GM10266 (cell line): ENCODE measurements at regions not wholly inside any gene's neighbourhood (a gene's known extent, or its start where the extent isn't known, plus 50 kb on each side); places are given as distances from the start of the nearest gene placed in this dataset.
A peak's percentile ranks its signal among the peaks of the same experiment; 100 is the strongest.
"Not testable (repeated sequence)": the region's sequence is repeated elsewhere in the genome, so short reads cannot be mapped to it uniquely, and the experiment has no call there.

Experiments used
- DNase-seq: peaks from one replicate; pipeline ENCODE4 v3.0.0; 2012; ENCODE audit errors: extremely low spot score
- CTCF ChIP-seq: IDR thresholded peaks from 2 replicates; pipeline ENCODE4 v1.5.1; 2012; ENCODE audit warnings: mild to moderate bottlenecking, low read depth; ENCODE audit not compliant: control insufficient read depth, insufficient read depth; ENCODE audit errors: missing control alignments

DNA sequence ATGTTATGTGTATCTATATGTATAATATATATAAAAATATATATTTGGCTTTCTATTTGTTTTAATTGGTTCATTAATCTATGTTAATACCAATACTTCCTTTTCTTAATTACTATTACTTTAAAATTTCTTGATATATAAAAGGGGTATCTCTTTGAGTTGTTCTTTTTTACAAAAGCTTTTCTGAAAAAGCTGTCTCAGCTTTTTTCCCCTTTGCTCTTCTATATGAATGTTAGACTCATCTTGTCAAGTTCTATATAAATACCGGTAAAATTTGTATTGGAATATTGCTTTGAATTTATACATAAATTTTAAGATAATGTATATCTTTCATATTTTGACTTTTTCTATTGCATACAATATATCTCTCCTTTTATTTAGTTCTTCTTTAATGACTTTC is 139.8 kb upstream of the FOXG1 start:
- DNase-seq, result no peak
- TF ChIP-seq CTCF, result no peak

GRCh38 chr14:28629328-28630004 is 137.1 kb upstream of the FOXG1 start:
- no peak for TF ChIP-seq CTCF
- no peak for DNase-seq

- no peak for TF ChIP-seq CTCF
- no peak for DNase-seq
Observed at GRCh38 chr14:28630100-28630499, 136.5 kb upstream of the FOXG1 start.

DNA sequence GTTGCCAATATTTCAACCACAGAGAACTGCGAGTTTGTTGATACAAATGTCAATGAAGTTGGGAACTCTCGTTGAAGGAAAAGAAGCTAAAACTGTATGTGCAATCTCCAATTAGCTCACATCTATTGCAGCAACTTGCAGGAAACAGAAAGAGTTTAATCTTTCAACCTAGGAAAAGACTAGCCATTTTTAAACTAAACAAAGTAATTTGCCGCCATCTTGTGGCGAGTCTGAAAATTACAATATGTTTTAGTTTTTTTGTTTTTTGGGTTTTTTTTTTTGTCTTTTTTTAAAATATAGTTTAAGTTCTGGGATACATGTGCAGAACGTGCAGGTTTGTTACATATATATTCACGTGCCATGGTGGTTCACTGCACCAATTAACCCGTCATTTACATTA is 131.2 kb upstream of the FOXG1 start:
- peak; percentile 41 for TF ChIP-seq CTCF
- DNase-seq, result no peak

- DNase-seq, result not testable (repeated sequence)
Observed at GRCh38 chr14:28635816-28636215, 130.8 kb upstream of the FOXG1 start.

GRCh38 chr14:28641189-28641588 is 125.4 kb upstream of the FOXG1 start:
- not testable (repeated sequence) for DNase-seq

DNA sequence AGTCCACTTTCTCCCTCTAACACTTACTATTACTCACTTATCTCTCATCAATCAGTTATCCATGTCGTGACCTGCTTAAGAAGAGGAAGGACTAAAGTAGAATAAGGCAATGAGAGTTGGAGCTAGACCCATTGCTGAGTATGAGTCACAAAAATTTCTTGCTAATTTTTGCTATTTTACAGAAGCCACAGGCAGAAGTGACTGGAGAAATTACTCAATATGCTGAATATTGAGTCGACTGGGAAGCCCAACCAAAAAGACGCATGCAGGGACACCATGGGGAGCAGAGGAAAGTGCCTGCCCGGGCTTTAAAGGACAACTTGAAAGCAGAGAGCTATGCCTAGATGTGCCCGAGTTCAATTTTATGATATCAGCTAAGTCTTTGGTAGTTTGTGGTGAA is 115.4 kb upstream of the FOXG1 start:
- TF ChIP-seq CTCF, result no peak
- DNase-seq, result no peak

GRCh38 chr14:28652782-28653181 is 113.8 kb upstream of the FOXG1 start:
- no peak for TF ChIP-seq CTCF
- no peak for DNase-seq
